ENCODE measurements at regions not wholly inside any gene's neighbourhood (a gene's known extent, or its start where the extent isn't known, plus 50 kb on each side); places are given as distances from the start of the nearest gene placed in this dataset.

DNA sequence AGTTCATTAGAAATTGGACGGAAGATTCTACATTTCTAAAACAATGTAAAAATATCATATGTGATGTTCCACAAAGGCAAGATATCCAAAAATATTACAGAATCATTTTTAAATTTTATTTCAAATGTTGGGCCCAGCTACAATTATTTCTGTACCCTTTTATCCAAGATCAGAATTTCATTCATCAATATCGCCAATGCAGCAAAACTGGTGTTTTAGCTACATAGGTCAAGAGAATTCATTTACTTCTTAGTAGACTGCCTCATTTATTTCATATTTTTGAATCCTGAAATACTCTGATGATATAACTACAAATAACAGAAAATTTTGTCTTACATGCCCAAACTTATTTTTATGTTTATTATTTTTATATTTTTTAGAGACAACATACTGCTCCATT, 143.1 kb downstream of the CMPK2 start:
- Histone ChIP-seq H2AFZ (no peak overlapping the region), H3K79me2 (no peaks in the 10 kb centered on the region), H3K27me3 (no peaks in the 10 kb centered on the region), H3K4me3 (no peak overlapping the region), H3K27ac (no peak overlapping the region), H3K9me2 (replicated peaks; ENCODE audit: insufficient read depth) (no peaks in the 10 kb centered on the region), H3K4me2 (no peak overlapping the region), H3K9me3 (ENCODE audit: low read depth) (no peaks in the 10 kb centered on the region), H4K20me1 (ENCODE audit: insufficient read depth, poor library complexity, severe bottlenecking) (no peaks in the 10 kb centered on the region), H3K4me1 (ENCODE audit: insufficient read depth) (no peaks in the 10 kb centered on the region), H3K36me3 (replicated peaks; ENCODE audit: insufficient read depth, low read depth) (no peaks in the 10 kb centered on the region)
- DNase-seq (ENCODE audit: low spot score): no peak
- TF ChIP-seq EZH2phosphoT487 (IDR thresholded peaks at IDR 0.05; ENCODE audit: low read depth, severe bottlenecking, unreplicated experiment) (no peak), EZH2 (IDR thresholded peaks at IDR 0.05; ENCODE audit: borderline replicate concordance) (no peak)
- TF ChIP-seq, protein P1, sequence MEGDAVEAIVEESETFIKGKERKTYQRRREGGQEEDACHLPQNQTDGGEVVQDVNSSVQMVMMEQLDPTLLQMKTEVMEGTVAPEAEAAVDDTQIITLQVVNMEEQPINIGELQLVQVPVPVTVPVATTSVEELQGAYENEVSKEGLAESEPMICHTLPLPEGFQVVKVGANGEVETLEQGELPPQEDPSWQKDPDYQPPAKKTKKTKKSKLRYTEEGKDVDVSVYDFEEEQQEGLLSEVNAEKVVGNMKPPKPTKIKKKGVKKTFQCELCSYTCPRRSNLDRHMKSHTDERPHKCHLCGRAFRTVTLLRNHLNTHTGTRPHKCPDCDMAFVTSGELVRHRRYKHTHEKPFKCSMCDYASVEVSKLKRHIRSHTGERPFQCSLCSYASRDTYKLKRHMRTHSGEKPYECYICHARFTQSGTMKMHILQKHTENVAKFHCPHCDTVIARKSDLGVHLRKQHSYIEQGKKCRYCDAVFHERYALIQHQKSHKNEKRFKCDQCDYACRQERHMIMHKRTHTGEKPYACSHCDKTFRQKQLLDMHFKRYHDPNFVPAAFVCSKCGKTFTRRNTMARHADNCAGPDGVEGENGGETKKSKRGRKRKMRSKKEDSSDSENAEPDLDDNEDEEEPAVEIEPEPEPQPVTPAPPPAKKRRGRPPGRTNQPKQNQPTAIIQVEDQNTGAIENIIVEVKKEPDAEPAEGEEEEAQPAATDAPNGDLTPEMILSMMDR (IDR thresholded peaks at IDR 0.05; ENCODE audit: poor library complexity): no peak
- WGBS (ENCODE audit: low lambda C conversion rate, missing lambda C conversion rate): 97% methylated on average over 2 of the region's 2 CpGs

DNA sequence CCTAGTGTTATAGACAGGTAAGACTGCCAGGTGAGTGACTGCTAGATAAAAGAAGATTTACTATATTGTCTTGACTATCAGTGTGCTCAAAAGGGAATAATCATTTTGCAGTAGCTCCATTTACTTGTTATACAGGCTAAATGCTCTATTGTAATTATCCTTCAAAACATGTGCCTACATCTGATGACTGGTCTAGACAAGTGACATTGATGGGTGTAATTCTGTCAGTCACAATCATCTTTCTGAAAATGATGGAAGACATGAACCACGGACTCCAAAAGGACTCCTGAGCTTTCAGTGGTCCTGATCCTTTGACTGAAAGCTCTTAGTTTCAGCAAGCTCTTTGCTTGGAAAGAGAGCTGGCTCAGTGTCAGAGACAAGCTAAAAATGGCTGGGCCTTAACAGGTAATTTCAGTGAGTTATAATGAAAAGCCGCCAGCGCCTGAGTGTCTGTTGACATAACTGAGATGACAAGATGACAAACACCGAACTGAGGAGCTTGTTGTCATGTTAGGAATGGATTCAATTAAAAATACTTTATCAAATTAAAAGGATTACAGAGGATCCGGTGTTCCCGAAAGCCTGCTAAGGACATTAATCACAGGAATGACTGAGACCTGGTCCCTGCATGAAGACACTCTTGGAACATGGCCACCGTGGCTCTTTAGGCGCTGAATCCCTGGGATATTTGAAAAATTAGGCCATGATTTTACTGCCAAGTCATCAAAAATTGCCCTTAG, 141.7 kb downstream of the CMPK2 start:
- TF ChIP-seq EZH2phosphoT487 (IDR thresholded peaks at IDR 0.05; ENCODE audit: low read depth, severe bottlenecking, unreplicated experiment) (no peak), EZH2 (IDR thresholded peaks at IDR 0.05; ENCODE audit: borderline replicate concordance) (no peak)
- TF ChIP-seq, protein P1 (IDR thresholded peaks at IDR 0.05; ENCODE audit: poor library complexity): no peak
- DNase-seq (ENCODE audit: low spot score): no peak
- WGBS (ENCODE audit: low lambda C conversion rate, missing lambda C conversion rate): 69% methylated on average over 8 of the region's 8 CpGs

DNA sequence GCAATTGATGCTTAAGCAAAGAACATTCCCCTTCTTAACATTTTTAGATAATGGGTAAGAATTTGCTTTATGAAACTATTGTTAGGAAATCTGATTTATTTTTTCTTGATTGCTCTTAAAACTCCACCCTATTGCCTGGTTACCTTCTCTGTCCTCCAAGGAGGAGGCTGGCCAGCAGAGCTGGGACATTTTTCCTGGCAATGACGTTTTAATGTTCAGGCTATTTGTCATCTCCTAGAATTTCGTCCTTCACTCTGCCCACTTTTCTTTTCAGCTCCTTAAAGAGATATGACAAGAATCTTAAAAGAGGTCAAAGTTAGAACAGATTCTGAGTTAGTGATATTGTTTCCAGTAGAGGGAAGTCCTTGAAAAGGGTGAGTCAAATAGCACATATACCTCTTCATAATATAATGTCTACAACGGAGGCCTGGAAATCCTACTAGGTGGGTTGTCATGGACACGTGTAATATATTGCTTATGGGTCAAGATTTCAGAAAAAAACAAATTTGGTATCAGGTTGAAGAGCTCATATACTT, 141.0 kb downstream of the CMPK2 start:
- no peaks in the 10 kb centered on the region for H3K4me1 ChIP-seq (ENCODE audit: insufficient read depth)
- no peaks in the 10 kb centered on the region for H3K27me3 ChIP-seq
- TF ChIP-seq, protein P1 (IDR thresholded peaks at IDR 0.05; ENCODE audit: poor library complexity): no peak
- no peaks in the 10 kb centered on the region for H3K79me2 ChIP-seq
- no peak overlapping the region for H3K4me2 ChIP-seq
- no peak for DNase-seq (ENCODE audit: low spot score)
- no peaks in the 10 kb centered on the region for H3K9me3 ChIP-seq (ENCODE audit: low read depth)
- no peak overlapping the region for H3K4me3 ChIP-seq
- H3K27ac ChIP-seq: no peak overlapping the region
- H3K9me2 ChIP-seq (replicated peaks; ENCODE audit: insufficient read depth): no peaks in the 10 kb centered on the region
- H3K36me3 ChIP-seq (replicated peaks; ENCODE audit: insufficient read depth, low read depth): no peaks in the 10 kb centered on the region
- no peak overlapping the region for H2AFZ ChIP-seq
- H4K20me1 ChIP-seq (ENCODE audit: insufficient read depth, poor library complexity, severe bottlenecking): no peaks in the 10 kb centered on the region
- 78% methylated on average over 4 of the region's 4 CpGs for WGBS (ENCODE audit: low lambda C conversion rate, missing lambda C conversion rate)

More for the DNA sequence above, 141.7 kb downstream of the CMPK2 start:
- Histone ChIP-seq H3K4me3 (no peak overlapping the region), H4K20me1 (ENCODE audit: insufficient read depth, poor library complexity, severe bottlenecking) (no peaks in the 10 kb centered on the region), H3K4me2 (no peak overlapping the region), H3K4me1 (ENCODE audit: insufficient read depth) (no peaks in the 10 kb centered on the region), H3K27me3 (no peaks in the 10 kb centered on the region), H3K9me3 (ENCODE audit: low read depth) (no peaks in the 10 kb centered on the region), H3K79me2 (no peaks in the 10 kb centered on the region), H3K27ac (no peak overlapping the region), H3K9me2 (replicated peaks; ENCODE audit: insufficient read depth) (no peaks in the 10 kb centered on the region), H3K36me3 (replicated peaks; ENCODE audit: insufficient read depth, low read depth) (no peaks in the 10 kb centered on the region), H2AFZ (no peak overlapping the region)

All from hepatocyte (in vitro differentiated cells).